ENCODE measurements at regions not wholly inside any gene's neighbourhood (a gene's known extent, or its start where the extent isn't known, plus 50 kb on each side); places are given as distances from the start of the nearest gene placed in this dataset.

DNA sequence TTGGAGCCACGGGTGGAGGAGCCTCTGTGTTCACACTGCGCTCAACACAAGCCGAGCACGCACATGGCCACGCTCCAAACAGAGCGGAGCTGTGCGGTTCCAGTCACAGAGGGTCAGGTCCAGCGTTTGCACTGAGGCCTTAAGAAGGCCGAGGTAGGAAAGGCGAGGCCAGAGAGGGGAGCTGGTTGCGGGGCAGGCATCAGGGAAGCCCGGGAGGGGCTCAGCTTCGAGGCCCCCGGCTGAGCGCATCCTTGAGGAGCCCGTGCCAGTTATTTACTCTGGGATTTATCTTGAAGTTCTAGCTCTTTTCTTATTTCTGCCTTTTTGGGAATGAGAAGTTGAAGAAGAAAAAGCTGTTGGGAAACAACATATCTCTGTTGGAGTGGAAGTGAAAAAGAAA lies 140.8 kb downstream of the IRX1 start:
- no peak for DNase-seq (ENCODE audit: low read depth)

DNA sequence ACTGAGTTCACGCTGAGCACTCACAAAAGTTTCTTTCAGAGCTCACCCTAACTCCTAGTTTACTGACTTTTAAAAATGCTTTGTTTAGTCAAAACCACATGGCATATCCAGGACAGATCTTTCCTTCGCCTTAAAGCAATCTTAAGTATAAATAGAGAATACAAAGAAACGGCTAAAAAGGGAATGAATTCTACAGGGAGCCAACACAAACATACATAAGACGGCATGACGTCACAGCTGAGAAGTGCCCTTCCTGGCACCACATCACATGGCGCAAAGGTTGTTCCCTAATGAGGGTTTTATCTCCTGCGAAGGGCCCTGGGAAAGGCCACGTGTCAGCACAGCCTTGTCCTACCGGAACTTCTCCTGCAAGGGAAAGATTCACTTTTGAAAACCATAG lies 141.3 kb downstream of the IRX1 start:
- no peak for DNase-seq (ENCODE audit: low read depth)

DNA sequence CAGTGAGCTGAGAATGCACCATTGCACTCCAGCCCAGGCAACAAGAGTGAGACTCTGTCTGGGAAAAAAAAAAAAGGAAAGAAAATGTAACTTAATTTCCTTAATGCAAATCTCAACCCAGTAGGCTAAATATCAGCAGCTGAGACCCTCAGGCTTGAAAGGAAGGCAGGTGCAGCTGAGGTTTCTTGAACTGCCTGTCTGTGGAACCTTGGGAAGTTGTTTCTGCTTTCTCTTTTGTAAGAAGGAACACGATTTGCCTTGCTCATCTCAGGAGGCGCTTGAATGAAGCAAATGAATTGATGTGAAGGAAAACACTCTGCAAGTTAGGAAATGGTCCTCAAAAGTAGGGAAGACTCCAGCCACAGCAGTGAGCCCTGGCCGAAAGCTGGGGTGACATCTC lies 143.3 kb downstream of the IRX1 start:
- DNase-seq (ENCODE audit: low read depth) = no peak

- no peak for DNase-seq (ENCODE audit: low read depth)
These were observed 145.1 kb downstream of the IRX1 start for GRCh38 chr5:3740546-3741373.

GRCh38 chr5:3741374-3741770 lies 145.7 kb downstream of the IRX1 start:
- no peak for DNase-seq (ENCODE audit: low read depth)

DNA sequence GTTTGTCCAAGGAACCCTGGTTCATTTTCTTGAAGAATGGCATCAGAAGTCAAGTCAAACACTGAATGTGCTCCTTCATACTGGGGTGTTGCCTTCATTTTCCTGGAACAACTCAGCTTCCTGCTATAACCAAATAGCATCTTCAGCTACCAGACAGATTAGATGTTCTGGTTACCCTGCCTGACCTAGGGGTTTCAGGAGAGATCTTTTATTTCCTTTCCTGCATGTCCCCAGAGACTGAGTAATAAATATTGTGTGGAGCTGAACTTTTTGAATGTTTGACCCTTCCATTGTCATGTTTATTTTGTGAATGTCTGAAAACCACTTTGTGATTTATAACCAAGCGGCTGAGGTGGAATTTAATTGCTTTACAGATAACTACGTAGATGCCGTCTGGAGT lies 147.1 kb downstream of the IRX1 start:
- no peak for DNase-seq (ENCODE audit: low read depth)

DNA sequence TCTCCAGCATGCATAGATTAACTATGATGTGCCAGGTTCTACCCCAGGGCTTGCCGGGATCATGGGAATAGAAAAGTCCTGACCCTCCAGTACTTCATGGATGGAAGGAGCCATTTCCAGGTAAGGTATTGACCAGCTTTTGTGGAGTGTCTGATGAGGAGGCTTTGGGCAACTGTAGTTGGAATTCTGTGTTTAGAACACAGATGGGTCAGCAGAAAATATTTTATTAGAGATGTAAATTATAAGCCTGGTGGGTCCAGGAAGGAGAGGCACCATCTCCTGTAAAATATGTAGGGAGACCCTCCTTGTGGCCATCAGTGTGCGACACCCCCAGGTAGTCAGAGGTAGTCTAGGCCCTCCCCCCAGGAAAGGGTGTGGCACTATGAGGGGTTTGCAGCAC lies 156.2 kb downstream of the IRX1 start:
- no peak for DNase-seq (ENCODE audit: low read depth)

DNA sequence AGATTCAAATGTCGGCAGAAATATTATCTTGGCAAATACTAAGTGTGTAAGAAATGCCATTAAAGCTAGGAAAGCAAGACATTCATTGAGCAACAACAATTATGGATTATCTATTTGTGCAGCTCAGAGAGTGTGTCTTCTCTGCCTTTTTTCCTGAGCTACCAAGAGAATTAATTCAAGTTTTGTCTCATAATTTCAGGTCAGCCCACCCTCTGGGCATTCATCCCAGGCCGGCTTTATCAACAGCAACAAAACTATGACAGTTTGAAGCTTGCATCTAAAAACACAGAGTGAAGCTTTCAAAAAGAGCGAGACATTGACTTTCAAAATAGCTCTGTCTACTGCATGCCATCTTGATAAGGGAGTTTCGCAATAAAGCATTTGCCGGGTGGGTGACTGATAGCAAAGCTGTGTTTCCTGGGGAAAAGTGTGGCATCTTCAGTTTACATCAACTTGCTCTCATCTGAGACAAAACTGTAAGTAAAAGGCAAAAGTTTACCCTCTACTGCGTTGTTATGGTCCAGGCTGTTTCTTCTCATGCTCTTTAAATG lies 182.4 kb downstream of the IRX1 start:
- no peak for DNase-seq (ENCODE audit: low read depth)

DNA sequence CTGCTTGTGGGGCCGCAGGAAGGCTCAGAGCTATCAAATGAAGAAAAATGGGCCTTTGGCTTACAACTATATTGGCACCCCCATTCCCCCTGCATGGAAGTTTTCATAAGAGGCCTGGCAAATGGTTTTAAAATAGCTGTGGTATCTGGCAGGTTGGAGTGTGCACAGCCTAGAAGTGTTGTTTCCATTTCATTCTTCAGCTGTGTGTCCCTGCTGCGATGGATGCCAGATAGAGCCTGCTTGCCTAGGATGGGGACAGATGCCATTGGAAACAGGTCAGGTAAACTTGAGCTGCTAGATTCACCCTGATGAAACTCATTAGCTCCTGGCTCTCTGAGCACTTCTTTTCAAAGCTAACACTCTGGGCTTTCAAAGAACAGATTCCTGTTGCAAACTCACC lies 183.3 kb downstream of the IRX1 start:
- DNase-seq (ENCODE audit: low read depth) = no peak

DNA sequence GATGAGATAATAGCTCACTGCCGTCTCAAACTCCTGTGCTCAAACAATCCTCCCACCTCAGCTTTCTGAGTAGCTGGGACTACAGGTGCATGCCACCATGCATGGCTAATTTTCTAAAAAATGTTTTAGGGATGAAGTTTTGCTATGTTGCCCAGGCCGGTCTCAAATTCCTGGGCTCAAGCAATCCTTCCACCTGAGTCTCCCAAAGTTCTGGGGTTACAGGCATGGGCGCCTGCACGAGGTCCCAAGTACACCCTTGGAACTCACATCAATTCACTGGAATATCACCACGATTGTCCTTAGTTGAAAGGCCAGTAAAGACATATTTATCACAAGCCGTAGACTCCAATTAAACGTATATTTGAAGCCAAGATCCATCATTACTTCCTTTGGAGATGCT lies 184.6 kb downstream of the IRX1 start:
- no peak for DNase-seq (ENCODE audit: low read depth)

DNA sequence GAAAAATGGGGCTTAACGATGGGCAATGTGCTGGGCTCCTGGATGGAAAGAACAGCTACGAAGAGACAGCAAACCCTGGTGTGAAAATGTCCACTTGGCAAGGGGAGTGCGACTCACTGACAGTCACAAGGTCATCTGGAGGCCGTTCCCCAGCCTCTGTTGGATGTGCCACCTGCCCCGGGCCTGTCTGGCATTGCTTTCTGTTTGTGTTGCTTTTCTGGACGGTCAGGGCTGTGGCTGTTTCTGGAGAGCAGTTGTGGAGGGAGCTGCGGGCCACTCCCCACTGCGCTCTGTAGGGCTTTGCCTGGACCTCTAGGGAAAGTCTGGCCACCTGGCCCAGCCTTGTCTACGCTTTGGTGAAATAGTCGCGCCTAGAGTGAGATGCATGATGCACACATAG lies 185.3 kb downstream of the IRX1 start:
- no peak for DNase-seq (ENCODE audit: low read depth)

- DNase-seq (ENCODE audit: low read depth) = no peak
These were observed 189.2 kb downstream of the IRX1 start for GRCh38 chr5:3784854-3785253.

DNA sequence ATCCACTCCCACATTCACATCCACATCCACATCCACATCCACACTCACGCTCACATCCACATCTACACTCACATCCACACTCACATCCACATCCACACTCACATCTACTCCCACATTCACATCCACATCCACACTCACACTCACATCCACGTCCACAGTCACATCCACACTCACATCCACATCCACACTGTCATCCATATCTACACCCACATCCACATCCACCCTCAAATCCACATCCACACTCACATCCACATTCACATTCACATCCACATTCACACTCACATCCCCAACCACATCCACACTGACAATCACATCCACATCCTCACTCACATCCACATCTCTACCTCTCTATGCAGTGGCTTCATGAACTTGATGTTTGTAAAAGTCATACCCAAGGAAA lies 190.5 kb downstream of the IRX1 start:
- DNase-seq (ENCODE audit: low read depth) = no peak

- DNase-seq (ENCODE audit: low read depth) = no peak
These were observed 191.3 kb downstream of the IRX1 start for GRCh38 chr5:3786891-3787430.

GRCh38 chr5:3787604-3788003 lies 192.0 kb downstream of the IRX1 start:
- DNase-seq (ENCODE audit: low read depth) = no peak

DNA sequence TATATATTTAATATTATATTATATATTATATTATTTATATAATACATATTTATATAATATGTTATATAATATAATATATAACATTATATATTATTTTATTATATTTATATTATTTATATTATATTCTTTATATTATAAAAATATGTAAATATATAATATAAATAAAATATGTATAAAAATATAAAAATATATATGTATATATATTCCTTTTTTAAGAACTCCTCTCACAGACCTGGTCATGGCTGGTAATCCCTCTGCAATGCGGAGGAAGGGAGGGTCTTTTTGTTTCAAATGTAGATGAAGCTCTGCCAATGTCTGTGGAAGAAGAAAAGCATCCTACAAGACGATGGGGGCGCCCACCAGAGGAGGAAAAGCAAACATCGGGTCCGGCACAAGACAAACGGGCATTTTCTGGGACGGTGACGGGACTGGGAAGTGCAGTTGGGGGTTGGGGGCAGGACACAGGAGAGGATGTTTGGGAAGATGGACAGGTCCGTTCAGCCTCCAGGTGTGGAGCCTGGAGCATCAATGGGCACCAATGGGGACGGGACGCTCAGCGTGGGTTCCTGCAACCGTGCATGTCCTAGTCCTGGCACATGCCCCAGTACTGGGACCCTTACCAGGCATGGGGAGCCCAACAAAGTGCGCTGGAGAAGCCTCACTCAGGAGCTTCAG lies 194.0 kb downstream of the IRX1 start:
- no peak for DNase-seq (ENCODE audit: low read depth)

- DNase-seq (ENCODE audit: low read depth) = no peak
These were observed 197.5 kb downstream of the IRX1 start for GRCh38 chr5:3793162-3793561.

- no peak for DNase-seq (ENCODE audit: low read depth)
These were observed 199.0 kb downstream of the IRX1 start for GRCh38 chr5:3794611-3795010.

- DNase-seq (ENCODE audit: low read depth) = no peak
These were observed 201.1 kb downstream of the IRX1 start for GRCh38 chr5:3796736-3797135.

- DNase-seq (ENCODE audit: low read depth) = no peak
These were observed 206.3 kb downstream of the IRX1 start for GRCh38 chr5:3801967-3802366.

- DNase-seq (ENCODE audit: low read depth) = no peak
These were observed 213.8 kb downstream of the IRX1 start for GRCh38 chr5:3809455-3809854.

DNA sequence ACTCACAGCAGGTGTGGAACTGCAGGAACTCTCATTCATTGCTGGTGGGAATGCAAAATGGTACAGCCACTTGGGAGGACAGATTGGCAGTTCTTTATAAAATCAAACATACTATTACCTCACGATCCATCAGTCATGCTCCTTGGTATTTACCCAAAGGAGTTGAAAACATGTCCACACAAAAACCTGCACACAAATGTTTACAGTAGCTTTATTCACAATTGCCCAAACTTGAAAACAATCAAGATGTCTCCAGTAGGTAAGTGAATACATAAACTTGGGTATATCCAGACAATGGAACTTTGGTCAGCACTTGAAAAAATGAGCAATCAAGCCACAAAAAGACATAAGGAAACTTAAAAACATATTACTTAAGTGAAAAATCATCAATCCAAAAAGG lies 215.5 kb downstream of the IRX1 start:
- DNase-seq (ENCODE audit: low read depth) = no peak

DNA sequence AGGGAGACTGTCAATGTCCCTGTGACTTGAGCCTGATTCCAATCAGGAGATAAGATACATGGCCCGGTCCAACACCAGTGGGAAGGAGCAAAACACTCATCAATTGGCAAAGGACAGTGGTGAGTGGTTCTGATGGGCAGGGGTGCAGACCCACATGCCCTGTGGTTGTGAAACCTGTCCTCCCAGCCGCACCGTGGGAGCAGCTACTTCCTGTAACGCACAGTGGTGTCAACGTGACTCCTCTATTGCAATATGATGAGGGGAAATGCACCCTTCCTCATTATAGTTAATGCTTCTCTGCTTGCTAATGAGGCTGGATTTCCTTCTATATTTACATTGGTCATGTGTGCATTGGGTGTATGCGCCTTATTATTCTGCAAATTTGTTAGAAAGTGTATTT lies 223.0 kb downstream of the IRX1 start:
- DNase-seq (ENCODE audit: low read depth) = no peak
